ENCODE measurements at regions not wholly inside any gene's neighbourhood (a gene's known extent, or its start where the extent isn't known, plus 50 kb on each side); places are given as distances from the start of the nearest gene placed in this dataset.

- Histone ChIP-seq H3F3A (ENCODE audit: insufficient read depth, low read length, poor library complexity, severe bottlenecking) (no peaks in the 10 kb centered on the region), H2AFZ (ENCODE audit: low read depth, low read length) (no peak overlapping the region), H3K9ac (ENCODE audit: low read length) (no peak overlapping the region)
Measured at GRCh38 chr12:41892302-41892701, 252.4 kb downstream of the GXYLT1 start.

GRCh38 chr12:41891226-41891625 lies 253.4 kb downstream of the GXYLT1 start:
- Histone ChIP-seq H3K4me3 (ENCODE audit: low read length) (no peak overlapping the region), H3K4me2 (ENCODE audit: low read length) (no peak overlapping the region), H2AFZ (ENCODE audit: low read depth, low read length) (no peak overlapping the region), H3K9ac (ENCODE audit: low read length) (no peak overlapping the region), H3K9me3 (ENCODE audit: low read length) (no peaks in the 10 kb centered on the region), H3K36me3 (ENCODE audit: insufficient read depth, low read length) (no peaks in the 10 kb centered on the region), H4K20me1 (ENCODE audit: insufficient read depth) (no peaks in the 10 kb centered on the region), H3F3A (ENCODE audit: insufficient read depth, low read length, poor library complexity, severe bottlenecking) (no peaks in the 10 kb centered on the region), H3K27ac (ENCODE audit: low read length) (no peak overlapping the region), H3K9me2 (ENCODE audit: insufficient read depth, low read length) (no peaks in the 10 kb centered on the region), H3K27me3 (ENCODE audit: insufficient read depth, low read depth, low read length) (no peaks in the 10 kb centered on the region), H3K79me2 (replicated peaks; ENCODE audit: insufficient read depth, low read length) (no peaks in the 10 kb centered on the region)
- TF ChIP-seq POLR2AphosphoS5 (IDR thresholded peaks at IDR 0.05) = no peak
- no peak for TF ChIP-seq CTCF (IDR thresholded peaks at IDR 0.05; ENCODE audit: poor library complexity, severe bottlenecking)
- no peak for TF ChIP-seq EP300 (conservative IDR thresholded peaks at IDR 0.05; ENCODE audit: poor library complexity, severe bottlenecking)
- no peak for TF ChIP-seq RAD21 (conservative IDR thresholded peaks at IDR 0.05)
- no peak for TF ChIP-seq EZH2 (IDR thresholded peaks at IDR 0.05; ENCODE audit: borderline replicate concordance, insufficient read depth, low read length, poor library complexity, severe bottlenecking)
- TF ChIP-seq REST (IDR thresholded peaks at IDR 0.05; ENCODE audit: borderline replicate concordance) = no peak
- no peak for TF ChIP-seq SMC3 (conservative IDR thresholded peaks at IDR 0.05; ENCODE audit: poor library complexity)

More at GRCh38 chr12:41892302-41892701, 252.4 kb downstream of the GXYLT1 start:
- H3K27me3 ChIP-seq (ENCODE audit: insufficient read depth, low read depth, low read length) = no peaks in the 10 kb centered on the region
- no peaks in the 10 kb centered on the region for H3K79me2 ChIP-seq (replicated peaks; ENCODE audit: insufficient read depth, low read length)
- no peaks in the 10 kb centered on the region for H3K9me3 ChIP-seq (ENCODE audit: low read length)
- H3K36me3 ChIP-seq (ENCODE audit: insufficient read depth, low read length) = no peaks in the 10 kb centered on the region
- no peaks in the 10 kb centered on the region for H3K9me2 ChIP-seq (ENCODE audit: insufficient read depth, low read length)
- H3K4me3 ChIP-seq (ENCODE audit: low read length) = no peak overlapping the region
- H3K4me2 ChIP-seq (ENCODE audit: low read length) = no peak overlapping the region
- no peaks in the 10 kb centered on the region for H4K20me1 ChIP-seq (ENCODE audit: insufficient read depth)
- TF ChIP-seq EP300 (conservative IDR thresholded peaks at IDR 0.05; ENCODE audit: poor library complexity, severe bottlenecking) (no peak), REST (IDR thresholded peaks at IDR 0.05; ENCODE audit: borderline replicate concordance) (no peak), MXI1 (conservative IDR thresholded peaks at IDR 0.05; ENCODE audit: poor library complexity, severe bottlenecking) (no peak), RAD21 (conservative IDR thresholded peaks at IDR 0.05) (no peak), CTCF (IDR thresholded peaks at IDR 0.05; ENCODE audit: poor library complexity, severe bottlenecking) (no peak), POLR2AphosphoS5 (IDR thresholded peaks at IDR 0.05) (no peak), TAF1 (IDR thresholded peaks at IDR 0.05; ENCODE audit: low read depth) (no peak), SMC3 (conservative IDR thresholded peaks at IDR 0.05; ENCODE audit: poor library complexity) (no peak)
- H3K27ac ChIP-seq (ENCODE audit: low read length) = no peak overlapping the region

Data from neural cell (in vitro differentiated cells).